ENCODE measurements at regions not wholly inside any gene's neighbourhood (a gene's known extent, or its start where the extent isn't known, plus 50 kb on each side); places are given as distances from the start of the nearest gene placed in this dataset.

DNA sequence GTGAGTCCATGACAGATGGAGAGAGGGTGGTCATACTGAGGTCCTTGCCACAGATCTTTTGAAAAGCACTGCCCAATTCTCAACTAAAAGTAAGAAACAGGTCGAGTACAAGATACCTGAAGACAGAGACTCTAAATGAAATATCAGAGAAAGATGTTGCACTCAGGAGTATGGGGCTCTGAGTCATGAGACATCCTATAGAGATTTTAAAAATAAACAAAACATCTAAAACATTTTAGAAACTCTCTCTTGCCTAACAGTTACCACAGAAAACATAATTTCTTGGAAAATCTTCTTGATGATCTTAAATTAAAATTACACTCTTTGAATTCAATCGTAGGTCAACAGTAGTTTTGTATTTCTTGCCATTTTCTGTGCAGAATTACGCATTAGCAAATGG lies 348.9 kb upstream of the MARCKS start:
- Histone ChIP-seq H3K9me3 (ENCODE audit: control insufficient read depth, low read length) (no peaks in the 10 kb centered on the region), H3K4me3 (ENCODE audit: low read depth, low read length) (no peak overlapping the region), H3K4me1 (no peaks in the 10 kb centered on the region), H3K79me2 (no peaks in the 10 kb centered on the region), H3K27ac (no peak overlapping the region), H2AFZ (no peak overlapping the region), H3K27me3 (ENCODE audit: control insufficient read depth, insufficient read depth, low read length) (no peaks in the 10 kb centered on the region), H3K36me3 (ENCODE audit: control insufficient read depth, insufficient read depth, low read length) (no peaks in the 10 kb centered on the region), H3K9ac (no peak overlapping the region), H3K4me2 (ENCODE audit: low read length) (no peak overlapping the region)
- TF ChIP-seq, protein P1, sequence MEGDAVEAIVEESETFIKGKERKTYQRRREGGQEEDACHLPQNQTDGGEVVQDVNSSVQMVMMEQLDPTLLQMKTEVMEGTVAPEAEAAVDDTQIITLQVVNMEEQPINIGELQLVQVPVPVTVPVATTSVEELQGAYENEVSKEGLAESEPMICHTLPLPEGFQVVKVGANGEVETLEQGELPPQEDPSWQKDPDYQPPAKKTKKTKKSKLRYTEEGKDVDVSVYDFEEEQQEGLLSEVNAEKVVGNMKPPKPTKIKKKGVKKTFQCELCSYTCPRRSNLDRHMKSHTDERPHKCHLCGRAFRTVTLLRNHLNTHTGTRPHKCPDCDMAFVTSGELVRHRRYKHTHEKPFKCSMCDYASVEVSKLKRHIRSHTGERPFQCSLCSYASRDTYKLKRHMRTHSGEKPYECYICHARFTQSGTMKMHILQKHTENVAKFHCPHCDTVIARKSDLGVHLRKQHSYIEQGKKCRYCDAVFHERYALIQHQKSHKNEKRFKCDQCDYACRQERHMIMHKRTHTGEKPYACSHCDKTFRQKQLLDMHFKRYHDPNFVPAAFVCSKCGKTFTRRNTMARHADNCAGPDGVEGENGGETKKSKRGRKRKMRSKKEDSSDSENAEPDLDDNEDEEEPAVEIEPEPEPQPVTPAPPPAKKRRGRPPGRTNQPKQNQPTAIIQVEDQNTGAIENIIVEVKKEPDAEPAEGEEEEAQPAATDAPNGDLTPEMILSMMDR (IDR thresholded peaks at IDR 0.05): no peak

DNA sequence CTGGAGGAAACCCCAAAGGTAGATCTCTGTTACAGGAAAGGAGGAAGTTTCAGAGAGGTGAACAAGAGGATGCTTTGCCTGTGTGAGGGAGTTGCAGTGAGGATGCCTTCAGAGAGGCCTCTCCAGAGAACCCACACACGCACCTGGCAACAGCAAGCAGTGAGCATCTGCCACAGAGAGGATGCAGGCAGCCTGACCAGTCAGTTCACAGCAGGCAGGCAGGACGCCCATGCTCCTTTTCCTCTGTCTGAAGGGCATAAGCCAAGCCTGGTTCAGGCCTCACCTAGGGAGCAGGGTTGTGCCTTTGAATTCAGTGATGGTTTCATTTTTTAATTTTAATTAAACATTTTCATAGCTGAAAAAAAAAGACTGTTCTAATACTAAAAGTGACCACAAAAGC lies 346.0 kb upstream of the MARCKS start:
- Histone ChIP-seq H3K27ac (no peak overlapping the region), H3K4me1 (no peaks in the 10 kb centered on the region), H3K4me2 (ENCODE audit: low read length) (no peak overlapping the region), H2AFZ (no peak overlapping the region), H3K79me2 (no peaks in the 10 kb centered on the region), H3K9me3 (ENCODE audit: control insufficient read depth, low read length) (no peaks in the 10 kb centered on the region), H3K36me3 (ENCODE audit: control insufficient read depth, insufficient read depth, low read length) (no peaks in the 10 kb centered on the region), H3K4me3 (ENCODE audit: low read depth, low read length) (no peak overlapping the region), H3K9ac (no peak overlapping the region), H3K27me3 (ENCODE audit: control insufficient read depth, insufficient read depth, low read length) (no peaks in the 10 kb centered on the region)
- TF ChIP-seq, protein P1 (IDR thresholded peaks at IDR 0.05): no peak

DNA sequence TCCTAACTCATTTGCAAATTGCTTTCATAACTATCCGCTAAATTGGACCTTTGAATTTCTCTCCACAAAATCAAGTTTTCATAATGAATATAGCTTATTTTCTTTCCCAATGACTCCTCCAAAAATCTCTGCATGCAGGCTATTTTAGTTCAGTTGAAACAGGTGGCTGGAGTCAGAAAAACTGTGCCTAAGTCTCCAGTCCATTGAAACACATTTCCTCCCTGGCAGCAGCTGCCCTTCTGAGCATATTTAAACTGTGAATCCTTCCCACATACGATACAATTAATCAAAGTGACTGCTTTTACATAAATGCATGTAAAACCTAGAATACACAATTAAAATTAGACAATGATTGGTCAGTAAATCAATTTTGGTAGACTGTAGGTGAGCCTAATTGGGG lies 344.6 kb upstream of the MARCKS start:
- Histone ChIP-seq H3K27me3 (ENCODE audit: control insufficient read depth, insufficient read depth, low read length) (no peaks in the 10 kb centered on the region), H3K4me3 (ENCODE audit: low read depth, low read length) (no peak overlapping the region), H3K36me3 (ENCODE audit: control insufficient read depth, insufficient read depth, low read length) (no peaks in the 10 kb centered on the region), H3K9me3 (ENCODE audit: control insufficient read depth, low read length) (no peaks in the 10 kb centered on the region), H3K4me1 (no peaks in the 10 kb centered on the region), H2AFZ (no peak overlapping the region), H3K27ac (no peak overlapping the region), H3K4me2 (ENCODE audit: low read length) (no peak overlapping the region), H3K9ac (no peak overlapping the region), H3K79me2 (no peaks in the 10 kb centered on the region)
- TF ChIP-seq, protein P1 (IDR thresholded peaks at IDR 0.05): no peak

DNA sequence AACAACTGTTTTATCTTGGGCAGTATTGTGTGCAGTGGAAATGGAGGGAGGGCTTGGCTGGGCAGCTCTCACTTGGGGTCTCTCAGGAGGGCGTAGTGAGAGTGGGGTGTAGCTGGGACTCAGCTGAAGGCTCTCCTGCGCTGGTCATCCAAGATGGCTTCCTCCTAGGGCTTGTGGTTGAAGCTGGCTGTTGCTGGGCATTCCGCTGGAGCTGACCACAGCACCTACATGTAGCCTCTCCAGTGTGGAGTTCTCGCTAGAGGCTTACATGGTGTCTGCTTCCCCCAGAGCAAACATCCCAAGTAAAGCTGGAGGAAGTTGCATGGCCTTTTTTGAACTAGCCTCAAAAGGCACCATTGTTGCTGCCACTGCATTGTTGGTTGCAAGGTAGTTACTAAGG lies 344.1 kb upstream of the MARCKS start:
- Histone ChIP-seq H3K9me3 (ENCODE audit: control insufficient read depth, low read length) (no peaks in the 10 kb centered on the region), H3K27me3 (ENCODE audit: control insufficient read depth, insufficient read depth, low read length) (no peaks in the 10 kb centered on the region), H3K36me3 (ENCODE audit: control insufficient read depth, insufficient read depth, low read length) (no peaks in the 10 kb centered on the region), H3K4me1 (no peaks in the 10 kb centered on the region), H3K27ac (no peak overlapping the region), H3K4me3 (ENCODE audit: low read depth, low read length) (no peak overlapping the region), H2AFZ (no peak overlapping the region), H3K9ac (no peak overlapping the region), H3K4me2 (ENCODE audit: low read length) (no peak overlapping the region), H3K79me2 (no peaks in the 10 kb centered on the region)
- TF ChIP-seq, protein P1 (IDR thresholded peaks at IDR 0.05): no peak

DNA sequence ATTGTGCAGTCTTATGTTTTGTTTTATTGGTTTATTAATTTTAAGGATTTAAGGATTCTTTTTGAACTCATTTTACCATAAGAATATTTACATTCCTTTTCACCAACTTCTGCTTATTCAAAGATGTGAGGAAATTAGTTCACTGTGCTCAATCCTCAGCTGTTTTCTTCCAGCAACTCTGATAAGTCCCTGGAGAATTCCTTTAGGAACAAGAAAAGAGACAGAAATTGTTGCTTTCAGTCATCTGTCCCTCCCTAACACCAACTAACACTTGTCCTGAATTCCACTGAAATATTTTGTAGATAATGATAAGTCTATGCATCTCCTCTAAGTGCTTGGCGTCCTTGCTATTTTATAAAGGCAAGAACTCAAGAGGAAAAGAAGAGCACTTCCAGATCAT lies 334.8 kb upstream of the MARCKS start:
- Histone ChIP-seq H3K9me3 (ENCODE audit: control insufficient read depth, low read length) (no peaks in the 10 kb centered on the region), H3K36me3 (ENCODE audit: control insufficient read depth, insufficient read depth, low read length) (no peaks in the 10 kb centered on the region), H3K27me3 (ENCODE audit: control insufficient read depth, insufficient read depth, low read length) (no peaks in the 10 kb centered on the region), H2AFZ (no peak overlapping the region), H3K4me3 (ENCODE audit: low read depth, low read length) (no peak overlapping the region), H3K4me1 (no peaks in the 10 kb centered on the region), H3K27ac (no peak overlapping the region), H3K9ac (no peak overlapping the region), H3K79me2 (no peaks in the 10 kb centered on the region), H3K4me2 (ENCODE audit: low read length) (no peak overlapping the region)
- TF ChIP-seq, protein P1 (IDR thresholded peaks at IDR 0.05): no peak
